C4-2B (cell line): ENCODE measurements at regions not wholly inside any gene's neighbourhood (a gene's known extent, or its start where the extent isn't known, plus 50 kb on each side); places are given as distances from the start of the nearest gene placed in this dataset.

Source experiments
- CTCF ChIP-seq: fragments of 450-650 bp; conservative IDR thresholded peaks from 2 replicates; pipeline ENCODE4 v1.5.1; 2017; ENCODE audit warnings: mild to moderate bottlenecking
- ZFX ChIP-seq: fragments of 450-650 bp; IDR thresholded peaks from 2 replicates; pipeline ENCODE4 v1.6.1; 2017

- TF ChIP-seq CTCF (no peak), ZFX (no peak)
Observed at GRCh38 chr7:41565655-41566054, 137.2 kb downstream of the INHBA start.
